Pancreas (tissue), 10 donors: ENCODE measurements at regions not wholly inside any gene's neighbourhood (a gene's known extent, or its start where the extent isn't known, plus 50 kb on each side); places are given as distances from the start of the nearest gene placed in this dataset.

Source experiments
- ATAC-seq, 4 donors: fragments of 200-7000 bp; cut with Tn5 transposase; one replicate each; pipeline versions ENCODE4 v1.8.0 to v1.9.1; 2020; ENCODE audit warnings: mild to moderate bottlenecking in 4 of 4, moderate library complexity in 4 of 4
- DNase-seq, 6 donors: peaks; one replicate each; pipeline ENCODE4 v3.0.0-alpha.2; 2020
- FAIRE-seq: peaks from 2 replicates; lab custom pipeline; 2012; peaks lifted over from hg19 to GRCh38; lab: Jason Lieb, UNC
- H3K27ac ChIP-seq, 4 donors: fragments of 200-600 bp; sonication (generic); 1 replicate in 3 of 4; 2 replicates in 1 of 4; pipeline versions ENCODE4 v1.5.0 to v1.8.0; 2020
- H3K27me3 ChIP-seq, 4 donors: fragments of 200-600 bp; one replicate each; pipeline ENCODE4 v1.8.0; 2021
- H3K36me3 ChIP-seq, 3 donors: fragments of 200-600 bp; sonication (generic) in 1 of 3; one replicate each; pipeline versions ENCODE4 v1.5.0 to v1.8.0; 2020 to 2021
- H3K4me1 ChIP-seq, 3 donors: fragments of 200-600 bp; one replicate each; pipeline ENCODE4 v1.8.0; 2021
- H3K4me3 ChIP-seq, 4 donors: fragments of 200-600 bp; sonication (generic) in 2 of 4; one replicate each; pipeline versions ENCODE4 v1.5.0 to v1.8.0; 2020 to 2021
- H3K9me3 ChIP-seq, 4 donors: fragments of 200-600 bp; one replicate each; pipeline ENCODE4 v1.8.0; 2021
- CTCF ChIP-seq, 4 donors: fragments of 200-600 bp; sonication (generic) in 3 of 4; IDR thresholded peaks; one replicate each; pipeline versions ENCODE4 v1.5.0 to v1.8.0; 2021; ENCODE audit warnings: antibody characterized with exemption in 4 of 4
- WGBS, 2 donors: extraction: QIAGEN DNeasy Blood & Tissue Kit; methylation state at CpG; one replicate each; pipeline ENCODE4 v1.1.7; 2013; 5-methylcytosine and 5-hydroxymethylcytosine counted together
- intact Hi-C, 3 donors: fragments of 100-400 bp; cut with DNase I; formaldehyde crosslinking; loops; one replicate each; pipeline versions ENCODE4 v1.11.1 to v1.14.2; 2022
- donor health status: healthy with polysubstance abuse.
- donor health status: DM: no; HTN: no; CAD: no; lungs with moderate emphysema.
- donor health status: DM: no; HTN: no; CAD: no.
- donor health status: control.
- donor health status: control.
- donor health status: Bipolar disorder and iron deficiency.
- donor health status: DM: yes; HTN: yes; CAD: no.
- donor health status: DM: no; HTN: no; CAD: no.
- donor health status: DM: no; HTN: no; CAD: no.
- donor health status: DM: yes; HTN: yes; CAD: no.

DNA sequence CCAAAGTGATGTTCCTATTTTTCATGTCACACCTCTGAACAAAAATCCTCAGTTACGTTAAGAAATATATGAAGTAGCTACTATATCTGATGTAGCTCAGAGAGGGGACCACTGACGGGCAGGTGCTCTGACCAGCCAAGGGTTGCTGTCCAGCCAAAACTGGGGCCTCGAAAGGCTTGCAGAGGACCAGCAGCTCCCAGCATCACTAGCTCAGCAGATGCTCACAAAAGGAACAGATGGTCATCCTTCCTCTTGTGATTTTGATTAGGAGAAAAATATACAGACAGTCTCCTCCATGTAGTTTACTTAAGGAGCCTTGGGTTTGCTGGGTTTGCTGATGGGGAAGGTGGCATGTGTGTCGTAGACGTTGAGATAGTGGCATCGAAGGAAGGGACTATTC is 374.6 kb upstream of the B3GAT1 start:
- no peak for ATAC-seq
- DNase-seq: no peak
- TF ChIP-seq CTCF (IDR thresholded peaks at IDR 0.05): no peak
- no peaks in the 10 kb centered on the region for H3K27me3 ChIP-seq
- H3K4me1 ChIP-seq: no peaks in the 10 kb centered on the region
- FAIRE-seq: no peak
- H3K4me3 ChIP-seq: no peak overlapping the region
- no peak overlapping the region for H3K27ac ChIP-seq
- WGBS, 2 donors: 69 to 83% methylated on average over 6 of the region's 6 CpGs
- H3K36me3 ChIP-seq: no peaks in the 10 kb centered on the region
- H3K9me3 ChIP-seq: no peaks in the 10 kb centered on the region
- intact Hi-C loops: no loop called here

- no peaks in the 10 kb centered on the region for H3K9me3 ChIP-seq
- no peak for TF ChIP-seq CTCF (IDR thresholded peaks at IDR 0.05)
- H3K4me3 ChIP-seq: no peak overlapping the region
- no peak overlapping the region for H3K27ac ChIP-seq
- no peaks in the 10 kb centered on the region for H3K27me3 ChIP-seq
- no peaks in the 10 kb centered on the region for H3K4me1 ChIP-seq
- DNase-seq (no peak), FAIRE-seq (no peak), ATAC-seq (no peak)
- intact Hi-C loops: no loop called here
- 77 to 81% methylated on average over 14 of the region's 14 CpGs for WGBS, 2 donors
- H3K36me3 ChIP-seq: no peaks in the 10 kb centered on the region
Observed at GRCh38 chr11:134785660-134786284, 373.7 kb upstream of the B3GAT1 start.

- Histone ChIP-seq H3K4me3 (no peak overlapping the region), H3K27me3 (no peaks in the 10 kb centered on the region), H3K4me1 (no peaks in the 10 kb centered on the region), H3K9me3 (no peaks in the 10 kb centered on the region), H3K27ac (no peak overlapping the region), H3K36me3 (no peaks in the 10 kb centered on the region)
- ATAC-seq (no peak), FAIRE-seq (no peak), DNase-seq (no peak)
- WGBS, 2 donors: 82 to 84% methylated on average over 5 of the region's 5 CpGs
- no peak for TF ChIP-seq CTCF (IDR thresholded peaks at IDR 0.05)
- intact Hi-C loops: no loop called here
Observed at GRCh38 chr11:134785059-134785458, 373.0 kb upstream of the B3GAT1 start.

DNA sequence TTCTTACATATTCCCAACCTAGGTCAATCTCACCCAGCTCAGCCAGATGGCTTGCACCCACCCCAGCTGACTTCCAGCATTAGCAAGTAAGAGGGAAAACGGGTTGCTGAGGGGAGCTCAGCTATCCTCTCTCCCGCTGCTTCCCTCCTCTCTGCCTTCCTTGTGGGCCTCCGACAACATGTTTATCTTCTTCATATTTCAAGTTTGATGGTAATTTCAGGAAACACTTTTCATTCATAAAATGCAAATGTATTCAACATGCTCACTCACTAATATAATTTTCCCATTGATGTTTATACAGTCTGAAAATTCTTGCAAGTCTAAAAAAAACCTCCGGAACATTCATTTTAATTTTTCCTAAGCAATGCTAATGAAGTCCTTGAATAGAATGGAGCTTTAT is 372.5 kb upstream of the B3GAT1 start:
- no peak for ATAC-seq
- no peak for FAIRE-seq
- Histone ChIP-seq H3K27me3 (no peaks in the 10 kb centered on the region), H3K4me1 (no peaks in the 10 kb centered on the region), H3K4me3 (no peak overlapping the region), H3K9me3 (no peaks in the 10 kb centered on the region), H3K27ac (no peak overlapping the region), H3K36me3 (no peaks in the 10 kb centered on the region)
- no peak for TF ChIP-seq CTCF (IDR thresholded peaks at IDR 0.05)
- 73 to 92% methylated on average over 4 of the region's 4 CpGs for WGBS, 2 donors
- intact Hi-C loops: no loop called here
- no peak for DNase-seq

DNA sequence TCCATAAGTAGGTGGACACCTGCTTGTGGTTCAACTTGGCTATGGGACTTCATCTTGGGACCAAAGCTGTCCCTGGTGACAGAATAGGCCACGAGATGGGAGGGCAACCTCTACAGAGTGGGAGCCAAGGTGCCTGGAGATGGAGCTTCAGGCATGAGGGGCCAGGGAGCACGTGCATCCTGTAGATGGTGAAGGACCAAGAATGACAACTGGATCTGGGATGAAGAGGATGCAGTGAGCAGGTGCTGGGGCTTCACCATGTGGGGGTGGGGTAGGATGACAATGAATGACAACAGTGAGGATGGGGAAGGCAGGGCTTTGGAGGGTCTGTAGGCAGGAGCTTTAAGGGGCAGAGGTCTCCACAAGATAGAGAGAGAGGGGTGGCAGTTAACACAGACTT is 372.0 kb upstream of the B3GAT1 start:
- Histone ChIP-seq H3K27me3 (no peaks in the 10 kb centered on the region), H3K4me3 (no peak overlapping the region), H3K27ac (no peak overlapping the region), H3K9me3 (no peaks in the 10 kb centered on the region), H3K36me3 (no peaks in the 10 kb centered on the region), H3K4me1 (no peaks in the 10 kb centered on the region)
- no peak for TF ChIP-seq CTCF (IDR thresholded peaks at IDR 0.05)
- 52 to 64% methylated on average over 2 of the region's 2 CpGs for WGBS, 2 donors
- no peak for ATAC-seq
- no peak for FAIRE-seq
- intact Hi-C loops: no loop called here
- DNase-seq: no peak
